IMR-90 (cell line): ENCODE measurements at regions not wholly inside any gene's neighbourhood (a gene's known extent, or its start where the extent isn't known, plus 50 kb on each side); places are given as distances from the start of the nearest gene placed in this dataset.

Experiments
- CEBPB ChIP-seq: IDR thresholded peaks from 2 replicates; pipeline ENCODE4 v1.6.1; 2012; ENCODE audit warnings: low read depth, low read length, improper control_type of control experiment
- FOS ChIP-seq: fragments of 150-350 bp; IDR thresholded peaks from 2 replicates; pipeline ENCODE4 v1.6.1; 2016; ENCODE audit warnings: low read depth, low read length
- POLR2A ChIP-seq: IDR thresholded peaks from 2 replicates; pipeline ENCODE4 v1.6.1; 2012; ENCODE audit warnings: mild to moderate bottlenecking, low read depth, low read length
- RAD21 ChIP-seq: IDR thresholded peaks from 2 replicates; pipeline ENCODE4 v1.6.1; 2012; ENCODE audit warnings: low read length, improper control_type of control experiment
- SMC3 ChIP-seq: fragments of 150-350 bp; IDR thresholded peaks from 2 replicates; pipeline ENCODE4 v1.6.1; 2016; ENCODE audit warnings: low read depth, mild to moderate bottlenecking, antibody characterized with exemption, low read length, moderate library complexity
- TF ChIP-seq, protein P1 (sequence below): fragments of 150-350 bp; IDR thresholded peaks from 2 replicates; pipeline ENCODE4 v1.6.1; 2016; ENCODE audit warnings: low read depth, mild to moderate bottlenecking, low read length, moderate library complexity, borderline replicate concordance
- TF ChIP-seq, protein P2 (sequence below): conservative IDR thresholded peaks from 2 replicates; pipeline ENCODE4 v1.5.1; 2012; ENCODE audit warnings: mild to moderate bottlenecking, low read depth, low read length, improper control_type of control experiment

- no peak for TF ChIP-seq RAD21
- TF ChIP-seq, protein P1, sequence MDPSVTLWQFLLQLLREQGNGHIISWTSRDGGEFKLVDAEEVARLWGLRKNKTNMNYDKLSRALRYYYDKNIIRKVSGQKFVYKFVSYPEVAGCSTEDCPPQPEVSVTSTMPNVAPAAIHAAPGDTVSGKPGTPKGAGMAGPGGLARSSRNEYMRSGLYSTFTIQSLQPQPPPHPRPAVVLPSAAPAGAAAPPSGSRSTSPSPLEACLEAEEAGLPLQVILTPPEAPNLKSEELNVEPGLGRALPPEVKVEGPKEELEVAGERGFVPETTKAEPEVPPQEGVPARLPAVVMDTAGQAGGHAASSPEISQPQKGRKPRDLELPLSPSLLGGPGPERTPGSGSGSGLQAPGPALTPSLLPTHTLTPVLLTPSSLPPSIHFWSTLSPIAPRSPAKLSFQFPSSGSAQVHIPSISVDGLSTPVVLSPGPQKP, result no peak
- no peak for TF ChIP-seq POLR2A
- TF ChIP-seq, protein P2, sequence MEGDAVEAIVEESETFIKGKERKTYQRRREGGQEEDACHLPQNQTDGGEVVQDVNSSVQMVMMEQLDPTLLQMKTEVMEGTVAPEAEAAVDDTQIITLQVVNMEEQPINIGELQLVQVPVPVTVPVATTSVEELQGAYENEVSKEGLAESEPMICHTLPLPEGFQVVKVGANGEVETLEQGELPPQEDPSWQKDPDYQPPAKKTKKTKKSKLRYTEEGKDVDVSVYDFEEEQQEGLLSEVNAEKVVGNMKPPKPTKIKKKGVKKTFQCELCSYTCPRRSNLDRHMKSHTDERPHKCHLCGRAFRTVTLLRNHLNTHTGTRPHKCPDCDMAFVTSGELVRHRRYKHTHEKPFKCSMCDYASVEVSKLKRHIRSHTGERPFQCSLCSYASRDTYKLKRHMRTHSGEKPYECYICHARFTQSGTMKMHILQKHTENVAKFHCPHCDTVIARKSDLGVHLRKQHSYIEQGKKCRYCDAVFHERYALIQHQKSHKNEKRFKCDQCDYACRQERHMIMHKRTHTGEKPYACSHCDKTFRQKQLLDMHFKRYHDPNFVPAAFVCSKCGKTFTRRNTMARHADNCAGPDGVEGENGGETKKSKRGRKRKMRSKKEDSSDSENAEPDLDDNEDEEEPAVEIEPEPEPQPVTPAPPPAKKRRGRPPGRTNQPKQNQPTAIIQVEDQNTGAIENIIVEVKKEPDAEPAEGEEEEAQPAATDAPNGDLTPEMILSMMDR, result no peak
- no peak for TF ChIP-seq CEBPB
- no peak for TF ChIP-seq FOS
- no peak for TF ChIP-seq SMC3
Measured at GRCh38 chr4:164134388-164134787, 619.5 kb upstream of the SMIM31 start.
